Mucosa of stomach (tissue), 1 donor: ENCODE measurements at regions not wholly inside any gene's neighbourhood (a gene's known extent, or its start where the extent isn't known, plus 50 kb on each side); places are given as distances from the start of the nearest gene placed in this dataset.
"Not testable (repeated sequence)": the region's sequence is repeated elsewhere in the genome, so short reads cannot be mapped to it uniquely, and the experiment has no call there.

Source experiments
- H3K27me3 ChIP-seq: one replicate; pipeline ENCODE4 v1.7.0; 2013; ENCODE audit warnings: mild to moderate bottlenecking, low read length; ENCODE audit not compliant: control insufficient read depth, insufficient read depth
- H3K36me3 ChIP-seq: one replicate; pipeline ENCODE4 v1.7.0; 2013; ENCODE audit warnings: low read length; ENCODE audit not compliant: control insufficient read depth, insufficient read depth
- H3K4me1 ChIP-seq: one replicate; pipeline ENCODE4 v1.7.0; 2013; ENCODE audit warnings: mild to moderate bottlenecking, low read length; ENCODE audit not compliant: control insufficient read depth, insufficient read depth
- H3K4me3 ChIP-seq: one replicate; pipeline ENCODE4 v1.7.0; 2013; ENCODE audit warnings: low read length
- H3K9ac ChIP-seq: one replicate; pipeline ENCODE4 v1.7.0; 2013; ENCODE audit warnings: mild to moderate bottlenecking, low read length, moderate library complexity
- H3K9me3 ChIP-seq: one replicate; pipeline ENCODE4 v1.7.0; 2013; ENCODE audit warnings: mild to moderate bottlenecking, low read length, moderate library complexity; ENCODE audit not compliant: control insufficient read depth
- donor health status: Pancreatic carcinoma.

GRCh38 chr1:80171631-80172030 is 1165.1 kb upstream of the ADGRL4 start:
- Histone ChIP-seq H3K4me3 (no peak overlapping the region), H3K9ac (no peak overlapping the region), H3K4me1 (no peaks in the 10 kb centered on the region), H3K27me3 (no peaks in the 10 kb centered on the region), H3K9me3 (no peaks in the 10 kb centered on the region), H3K36me3 (no peaks in the 10 kb centered on the region)

- no peaks in the 10 kb centered on the region for H3K4me1 ChIP-seq
- no peak overlapping the region for H3K4me3 ChIP-seq
- no peaks in the 10 kb centered on the region for H3K9me3 ChIP-seq
- no peaks in the 10 kb centered on the region for H3K27me3 ChIP-seq
- H3K9ac ChIP-seq, result no peak overlapping the region
- no peaks in the 10 kb centered on the region for H3K36me3 ChIP-seq
Measured at GRCh38 chr1:80170811-80171485, 1164.4 kb upstream of the ADGRL4 start.

GRCh38 chr1:80164150-80164549 is 1157.6 kb upstream of the ADGRL4 start:
- no peaks in the 10 kb centered on the region for H3K4me1 ChIP-seq
- no peak overlapping the region for H3K9ac ChIP-seq
- no peaks in the 10 kb centered on the region for H3K27me3 ChIP-seq
- no peaks in the 10 kb centered on the region for H3K9me3 ChIP-seq
- H3K36me3 ChIP-seq, result no peaks in the 10 kb centered on the region
- H3K4me3 ChIP-seq, result no peak overlapping the region

GRCh38 chr1:80163686-80164085 is 1157.2 kb upstream of the ADGRL4 start:
- no peak overlapping the region for H3K9ac ChIP-seq
- H3K9me3 ChIP-seq, result no peaks in the 10 kb centered on the region
- H3K4me1 ChIP-seq, result no peaks in the 10 kb centered on the region
- H3K27me3 ChIP-seq, result no peaks in the 10 kb centered on the region
- no peaks in the 10 kb centered on the region for H3K36me3 ChIP-seq
- no peak overlapping the region for H3K4me3 ChIP-seq

GRCh38 chr1:80158771-80159170 is 1152.2 kb upstream of the ADGRL4 start:
- H3K27me3 ChIP-seq, result no peaks in the 10 kb centered on the region
- no peaks in the 10 kb centered on the region for H3K36me3 ChIP-seq
- H3K9me3 ChIP-seq, result no peaks in the 10 kb centered on the region
- H3K4me1 ChIP-seq, result no peaks in the 10 kb centered on the region
- H3K9ac ChIP-seq, result no peak overlapping the region
- no peak overlapping the region for H3K4me3 ChIP-seq

- Histone ChIP-seq H3K9ac (no peak overlapping the region), H3K4me3 (no peak overlapping the region), H3K4me1 (no peaks in the 10 kb centered on the region), H3K9me3 (no peaks in the 10 kb centered on the region), H3K27me3 (no peaks in the 10 kb centered on the region), H3K36me3 (no peaks in the 10 kb centered on the region)
Measured at GRCh38 chr1:80158266-80158665, 1151.7 kb upstream of the ADGRL4 start.

GRCh38 chr1:80155371-80155770 is 1148.8 kb upstream of the ADGRL4 start:
- Histone ChIP-seq H3K9ac (no peak overlapping the region), H3K36me3 (no peaks in the 10 kb centered on the region), H3K9me3 (no peaks in the 10 kb centered on the region), H3K27me3 (no peaks in the 10 kb centered on the region), H3K4me1 (no peaks in the 10 kb centered on the region), H3K4me3 (no peak overlapping the region)

- no peaks in the 10 kb centered on the region for H3K36me3 ChIP-seq
- H3K27me3 ChIP-seq, result no peaks in the 10 kb centered on the region
- H3K9me3 ChIP-seq, result no peaks in the 10 kb centered on the region
- H3K4me3 ChIP-seq, result no peak overlapping the region
- H3K9ac ChIP-seq, result no peak overlapping the region
- no peaks in the 10 kb centered on the region for H3K4me1 ChIP-seq
Measured at GRCh38 chr1:80154176-80154575, 1147.6 kb upstream of the ADGRL4 start.

- Histone ChIP-seq H3K4me1 (no peaks in the 10 kb centered on the region), H3K9me3 (no peaks in the 10 kb centered on the region), H3K27me3 (no peaks in the 10 kb centered on the region)
Measured at GRCh38 chr1:80153762-80154161, 1147.2 kb upstream of the ADGRL4 start.

GRCh38 chr1:80143361-80143760 is 1136.8 kb upstream of the ADGRL4 start:
- H3K9ac ChIP-seq, result no peak overlapping the region
- H3K4me1 ChIP-seq, result no peaks in the 10 kb centered on the region
- H3K9me3 ChIP-seq, result no peaks in the 10 kb centered on the region
- H3K36me3 ChIP-seq, result no peaks in the 10 kb centered on the region
- H3K4me3 ChIP-seq, result no peak overlapping the region
- no peaks in the 10 kb centered on the region for H3K27me3 ChIP-seq

More at GRCh38 chr1:80153762-80154161, 1147.2 kb upstream of the ADGRL4 start:
- H3K4me3 ChIP-seq, result no peak overlapping the region
- H3K9ac ChIP-seq, result no peak overlapping the region
- H3K36me3 ChIP-seq, result no peaks in the 10 kb centered on the region

GRCh38 chr1:80137946-80138602 is 1131.5 kb upstream of the ADGRL4 start:
- not testable (repeated sequence) for H3K4me3 ChIP-seq, H3K9ac ChIP-seq, H3K36me3 ChIP-seq, H3K9me3 ChIP-seq, H3K27me3 ChIP-seq, H3K4me1 ChIP-seq

- Histone ChIP-seq H3K36me3 (no peaks in the 10 kb centered on the region), H3K4me1 (no peaks in the 10 kb centered on the region), H3K4me3 (no peak overlapping the region), H3K9ac (no peak overlapping the region), H3K27me3 (no peaks in the 10 kb centered on the region), H3K9me3 (no peaks in the 10 kb centered on the region)
Measured at GRCh38 chr1:80113168-80114038, 1106.9 kb upstream of the ADGRL4 start.
